Lower lobe of right lung (tissue), 2 donors: ENCODE measurements at regions not wholly inside any gene's neighbourhood (a gene's known extent, or its start where the extent isn't known, plus 50 kb on each side); places are given as distances from the start of the nearest gene placed in this dataset.

Experiments used
- ATAC-seq, 2 donors: fragments of 200-7000 bp; cut with Tn5 transposase; one replicate each; pipeline ENCODE4 v1.9.1; 2020 to 2022; ENCODE audit warnings: mild to moderate bottlenecking in 2 of 2, moderate library complexity in 2 of 2
- DNase-seq: peaks from one replicate; pipeline ENCODE4 v3.0.0-alpha.2; 2020
- H3K27ac ChIP-seq: fragments of 200-600 bp; one replicate; pipeline ENCODE4 v1.8.0; 2022
- H3K27me3 ChIP-seq: fragments of 200-600 bp; one replicate; pipeline ENCODE4 v1.8.0; 2022; ENCODE audit warnings: low read depth
- H3K36me3 ChIP-seq: fragments of 200-600 bp; one replicate; pipeline ENCODE4 v1.8.0; 2022; ENCODE audit warnings: mild to moderate bottlenecking
- H3K4me1 ChIP-seq: fragments of 200-600 bp; one replicate; pipeline ENCODE4 v1.8.0; 2022
- H3K4me3 ChIP-seq: fragments of 200-600 bp; one replicate; pipeline ENCODE4 v1.8.0; 2022; ENCODE audit warnings: mild to moderate bottlenecking
- H3K9me3 ChIP-seq: fragments of 200-600 bp; one replicate; pipeline ENCODE4 v1.8.0; 2022
- CTCF ChIP-seq: fragments of 200-600 bp; IDR thresholded peaks from one replicate; pipeline ENCODE4 v1.8.0; 2022; ENCODE audit warnings: antibody characterized with exemption, mild to moderate bottlenecking
- intact Hi-C: fragments of 100-400 bp; cut with DNase I; formaldehyde crosslinking; loops from one replicate; pipeline ENCODE4 v1.11.0; 2022
- donor health status: DM: no; HTN: yes; CAD: no; lungs with severe emphysema.

- no peak for DNase-seq
- Histone ChIP-seq H3K27me3 (no peaks in the 10 kb centered on the region), H3K36me3 (no peaks in the 10 kb centered on the region), H3K4me1 (no peaks in the 10 kb centered on the region), H3K27ac (no peak overlapping the region), H3K9me3 (no peaks in the 10 kb centered on the region), H3K4me3 (no peak overlapping the region)
- intact Hi-C loops, result no loop called here
- TF ChIP-seq CTCF, result no peak
- ATAC-seq, result no peak
These were observed 239.5 kb upstream of the COL3A1 start for GRCh38 chr2:188734691-188735090.

- Histone ChIP-seq H3K27ac (no peak overlapping the region), H3K4me3 (no peak overlapping the region), H3K27me3 (no peaks in the 10 kb centered on the region), H3K36me3 (no peaks in the 10 kb centered on the region), H3K9me3 (no peaks in the 10 kb centered on the region), H3K4me1 (no peaks in the 10 kb centered on the region)
- intact Hi-C loops, result no loop called here
- TF ChIP-seq CTCF, result no peak
- ATAC-seq (no peak), DNase-seq (no peak)
These were observed 227.4 kb upstream of the COL3A1 start for GRCh38 chr2:188746727-188747126.

GRCh38 chr2:188751816-188752215, 222.4 kb upstream of the COL3A1 start:
- ATAC-seq (no peak), DNase-seq (no peak)
- intact Hi-C loops, result no loop called here
- no peaks in the 10 kb centered on the region for H3K27me3 ChIP-seq
- peaks cover 5% of the 10 kb centered on the region for H3K9me3 ChIP-seq
- H3K27ac ChIP-seq, result no peak overlapping the region
- no peak for TF ChIP-seq CTCF
- no peaks in the 10 kb centered on the region for H3K36me3 ChIP-seq
- no peaks in the 10 kb centered on the region for H3K4me1 ChIP-seq
- no peak overlapping the region for H3K4me3 ChIP-seq

- no peak for TF ChIP-seq CTCF
- ATAC-seq, result no peak
- intact Hi-C loops, result no loop called here
- no peak for DNase-seq
- no peaks in the 10 kb centered on the region for H3K4me1 ChIP-seq
- peaks cover 6% of the 10 kb centered on the region for H3K9me3 ChIP-seq
- H3K27me3 ChIP-seq, result no peaks in the 10 kb centered on the region
- H3K27ac ChIP-seq, result no peak overlapping the region
- H3K36me3 ChIP-seq, result no peaks in the 10 kb centered on the region
- H3K4me3 ChIP-seq, result no peak overlapping the region
These were observed 221.9 kb upstream of the COL3A1 start for GRCh38 chr2:188752311-188752710.

- Histone ChIP-seq H3K9me3 (peaks cover 3% of the 10 kb centered on the region), H3K27me3 (no peaks in the 10 kb centered on the region), H3K4me3 (no peak overlapping the region), H3K27ac (no peak overlapping the region), H3K4me1 (no peaks in the 10 kb centered on the region), H3K36me3 (no peaks in the 10 kb centered on the region)
- TF ChIP-seq CTCF, result no peak
- DNase-seq (no peak), ATAC-seq (no peak)
- intact Hi-C loops, result no loop called here
These were observed 212.0 kb upstream of the COL3A1 start for GRCh38 chr2:188762151-188762550.
